ENCODE measurements at regions not wholly inside any gene's neighbourhood (a gene's known extent, or its start where the extent isn't known, plus 50 kb on each side); places are given as distances from the start of the nearest gene placed in this dataset.

DNA sequence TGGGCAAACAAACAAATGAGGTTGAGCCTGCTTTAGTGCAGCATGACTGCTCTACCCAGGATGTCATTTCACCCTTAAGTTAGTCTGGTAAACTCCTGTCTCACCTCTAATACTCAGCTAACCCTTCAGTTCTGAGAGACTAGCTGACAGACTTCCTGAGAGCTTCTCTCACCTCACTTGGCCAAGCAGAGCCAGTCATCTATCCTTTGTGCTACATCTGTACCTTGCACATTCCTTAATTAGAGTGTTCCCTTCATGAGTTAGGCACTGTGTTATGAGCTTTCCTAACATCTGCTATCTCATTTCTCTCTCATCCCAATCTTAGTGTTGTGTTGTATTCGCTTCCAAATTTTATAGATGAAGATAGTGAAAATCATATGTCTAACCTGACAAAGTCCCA, 220.1 kb upstream of the PIK3C3 start:
- Histone ChIP-seq H3K9ac (replicated peaks in 1 of 4; ENCODE audit: extremely low read depth in 1 of 4, low read depth in 3 of 4, low read length in 3 of 4) (no peak overlapping the region), H3K23ac (ENCODE audit: insufficient read length) (no peak overlapping the region), H3K4me1 (replicated peaks in 1 of 4; ENCODE audit: control insufficient read depth in 3 of 4, insufficient read depth in 4 of 4, low read length in 3 of 4) (no peaks in the 10 kb centered on the region), H2AK5ac (ENCODE audit: low read depth, low read length) (no peak overlapping the region), H3K79me1 (ENCODE audit: low read depth, low read length) (no peaks in the 10 kb centered on the region), H2BK12ac (ENCODE audit: low read depth, low read length) (no peak overlapping the region), H3K4me2 (ENCODE audit: insufficient read depth in 1 of 2, low read depth in 2 of 2, low read length in 2 of 2) (no peak overlapping the region), H3K56ac (replicated peaks; ENCODE audit: insufficient read length, low read depth, low read length) (no peak overlapping the region), H2AFZ (ENCODE audit: low read length) (no peak overlapping the region), H3K27me3 (replicated peaks in 1 of 4; ENCODE audit: control insufficient read depth in 3 of 4, extremely low read depth in 1 of 4, insufficient read depth in 3 of 4, low read length in 3 of 4) (no peaks in the 10 kb centered on the region), H2BK5ac (ENCODE audit: low read depth, low read length) (no peak overlapping the region), H3K14ac (ENCODE audit: insufficient read length) (no peak overlapping the region), H3K18ac (ENCODE audit: extremely low read depth, low read length) (no peak overlapping the region), H3K4me3 (ENCODE audit: extremely low read depth in 1 of 4, insufficient read depth in 2 of 4, low read depth in 3 of 4, low read length in 4 of 4) (no peak overlapping the region), H2BK15ac (ENCODE audit: low read length) (no peak overlapping the region), H3K36me3 (ENCODE audit: control insufficient read depth in 2 of 4, insufficient read depth in 4 of 4, low read length in 3 of 4) (no peaks in the 10 kb centered on the region), H4K5ac (ENCODE audit: insufficient read length, low read depth, low read length) (no peak overlapping the region), H3K23me2 (ENCODE audit: low read depth, low read length) (no peaks in the 10 kb centered on the region), H2BK120ac (replicated peaks; ENCODE audit: low read depth, low read length) (no peak overlapping the region), H4K91ac (replicated peaks; ENCODE audit: insufficient read length, low read length) (no peak overlapping the region), H3K27ac (ENCODE audit: low read depth, low read length) (no peak overlapping the region), H4K20me1 (replicated peaks in 1 of 2; ENCODE audit: control insufficient read depth in 1 of 2, insufficient read depth in 2 of 2, low read length in 2 of 2) (no peaks in the 10 kb centered on the region), H3K4ac (replicated peaks; ENCODE audit: insufficient read length, low read depth, low read length) (no peak overlapping the region), H4K8ac (ENCODE audit: extremely low read depth, insufficient read depth, low read length) (no peak overlapping the region), H3K79me2 (ENCODE audit: control insufficient read depth in 1 of 2, insufficient read depth in 2 of 2, low read length in 2 of 2) (no peaks in the 10 kb centered on the region), H3K9me3 (ENCODE audit: insufficient read depth in 2 of 2, low read depth in 1 of 2, low read length in 1 of 2) (no peaks in the 10 kb centered on the region), H2BK20ac (ENCODE audit: low read length) (no peak overlapping the region)
- FAIRE-seq (no peak), DNase-seq (ENCODE audit: low read depth in 1 of 2, low spot score in 2 of 2) (no peak)
- ChIA-PET CTCF (ENCODE audit: partially characterized antibody) (no interaction called here), POLR2A (ENCODE audit: partially characterized antibody) (no interaction called here)
- 81% methylated on average over 1 of the region's 1 CpG; no CpG with 5 or more reads in 1 of the 2 experiments for WGBS, 2 experiments (ENCODE audit: extremely low coverage in 1 of 2, insufficient coverage in 1 of 2, insufficient read length in 1 of 2, insufficient replicate concordance in 2 of 2, low coverage in 1 of 2, low lambda C conversion rate in 2 of 2, missing lambda C conversion rate in 1 of 2)
- TF ChIP-seq ZNF274 (IDR thresholded peaks at IDR 0.05; ENCODE audit: borderline replicate concordance, extremely low read depth, low read length) (no peak), EGR1 (IDR thresholded peaks at IDR 0.05; ENCODE audit: borderline replicate concordance, low read depth, low read length) (no peak)

Measured in H1 (cell line).